RWPE2 (cell line): ENCODE measurements at regions not wholly inside any gene's neighbourhood (a gene's known extent, or its start where the extent isn't known, plus 50 kb on each side); places are given as distances from the start of the nearest gene placed in this dataset.
A peak's percentile ranks its signal among the peaks of the same experiment; 100 is the strongest.

Experiments used
- ATAC-seq: fragments of 200-7000 bp; cut with Tn5 transposase; 3 replicates; pipeline ENCODE4 v1.9.1; 2021; ENCODE audit warnings: low read depth
- DNase-seq: peaks from one replicate; pipeline ENCODE4 v3.0.0-alpha.2; 2020; ENCODE audit warnings: low spot score
- H3K27ac ChIP-seq: fragments of 450-650 bp; 2 replicates; pipeline ENCODE4 v1.5.1; 2017; ENCODE audit warnings: mild to moderate bottlenecking; ENCODE audit not compliant: poor library complexity, severe bottlenecking
- H3K27me3 ChIP-seq: fragments of 250-450 bp; sonication (Bioruptor Pico); 2 replicates; pipeline ENCODE4 v1.5.1; 2021; ENCODE audit warnings: mild to moderate bottlenecking, moderate library complexity; ENCODE audit not compliant: insufficient read depth, poor library complexity, severe bottlenecking
- H3K36me3 ChIP-seq: fragments of 250-450 bp; sonication (Bioruptor Pico); 2 replicates; pipeline ENCODE4 v1.5.1; 2020; ENCODE audit warnings: low read depth, mild to moderate bottlenecking, moderate library complexity
- H3K4me1 ChIP-seq: fragments of 250-450 bp; sonication (Bioruptor Pico); 2 replicates; pipeline ENCODE4 v1.5.1; 2021; ENCODE audit warnings: mild to moderate bottlenecking, moderate library complexity; ENCODE audit not compliant: insufficient read depth, poor library complexity, severe bottlenecking
- H3K4me3 ChIP-seq: fragments of 250-450 bp; sonication (Bioruptor Pico); 2 replicates; pipeline ENCODE4 v1.5.1; 2021; ENCODE audit warnings: mild to moderate bottlenecking, moderate library complexity; ENCODE audit not compliant: severe bottlenecking
- H3K9me3 ChIP-seq: fragments of 250-450 bp; sonication (Bioruptor Pico); 2 replicates; pipeline ENCODE4 v1.5.1; 2021; ENCODE audit warnings: mild to moderate bottlenecking, moderate library complexity; ENCODE audit not compliant: severe bottlenecking
- CTCF ChIP-seq: fragments of 450-650 bp; IDR thresholded peaks from one replicate; pipeline ENCODE4 v1.5.1; 2017; ENCODE audit warnings: mild to moderate bottlenecking, moderate library complexity; ENCODE audit not compliant: poor library complexity, severe bottlenecking

- Histone ChIP-seq H3K27me3 (no peaks in the 10 kb centered on the region), H3K9me3 (no peaks in the 10 kb centered on the region), H3K4me3 (no peak overlapping the region), H3K36me3 (no peaks in the 10 kb centered on the region), H3K4me1 (no peaks in the 10 kb centered on the region), H3K27ac (no peak overlapping the region)
- ATAC-seq (no peak), DNase-seq (no peak)
- TF ChIP-seq CTCF, result no peak
These were observed 237.9 kb downstream of the NFKBIZ start for GRCh38 chr3:102087236-102087635.

GRCh38 chr3:102089239-102089638 lies 239.9 kb downstream of the NFKBIZ start:
- no peak for DNase-seq
- TF ChIP-seq CTCF, result no peak
- Histone ChIP-seq H3K4me1 (no peaks in the 10 kb centered on the region), H3K4me3 (no peak overlapping the region), H3K36me3 (no peaks in the 10 kb centered on the region), H3K9me3 (no peaks in the 10 kb centered on the region), H3K27me3 (no peaks in the 10 kb centered on the region), H3K27ac (no peak overlapping the region)
- no peak for ATAC-seq

DNA sequence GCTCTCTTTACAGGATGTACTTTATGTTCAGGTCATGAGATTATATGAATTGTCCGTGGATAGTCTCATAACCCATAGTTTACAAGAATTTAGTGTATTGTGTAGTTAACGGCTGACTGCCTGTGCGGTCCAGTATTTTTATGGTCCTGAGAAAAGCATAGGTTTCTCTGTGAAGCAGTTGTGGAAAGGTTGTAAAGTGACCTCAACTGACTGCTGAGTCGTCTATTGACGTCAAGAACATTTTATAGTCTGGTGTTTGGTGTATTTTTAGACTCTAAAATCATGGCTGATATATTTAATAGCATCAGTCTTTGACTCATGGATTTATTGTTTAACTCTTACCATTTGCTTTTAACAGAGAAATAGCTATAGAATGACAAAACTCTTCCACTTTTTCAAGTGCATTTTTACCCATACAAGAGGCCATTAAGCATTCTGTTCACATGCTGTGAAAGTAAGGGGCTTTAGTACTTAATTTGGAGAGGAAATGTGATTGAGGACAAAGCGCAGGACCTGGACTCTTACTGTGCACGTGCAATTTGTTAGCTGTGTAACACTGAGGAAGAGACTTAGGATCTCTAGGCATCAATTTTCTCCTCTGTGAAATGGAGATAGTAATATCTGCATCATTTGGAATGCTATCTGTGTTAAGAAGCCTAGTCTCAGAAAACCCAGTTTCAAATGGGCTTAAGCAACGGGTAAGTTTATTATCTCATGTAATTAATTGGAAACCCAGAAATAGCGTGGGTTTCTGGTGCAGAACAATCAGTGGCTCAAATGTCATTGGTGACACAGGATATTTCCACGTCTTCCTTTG lies 240.8 kb downstream of the NFKBIZ start:
- Histone ChIP-seq H3K36me3 (no peaks in the 10 kb centered on the region), H3K27ac (peak overlapping the region; percentile 13), H3K4me3 (no peak overlapping the region), H3K4me1 (no peaks in the 10 kb centered on the region), H3K27me3 (no peaks in the 10 kb centered on the region), H3K9me3 (no peaks in the 10 kb centered on the region)
- ATAC-seq (peak; percentile 68), DNase-seq (no peak)
- no peak for TF ChIP-seq CTCF

DNA sequence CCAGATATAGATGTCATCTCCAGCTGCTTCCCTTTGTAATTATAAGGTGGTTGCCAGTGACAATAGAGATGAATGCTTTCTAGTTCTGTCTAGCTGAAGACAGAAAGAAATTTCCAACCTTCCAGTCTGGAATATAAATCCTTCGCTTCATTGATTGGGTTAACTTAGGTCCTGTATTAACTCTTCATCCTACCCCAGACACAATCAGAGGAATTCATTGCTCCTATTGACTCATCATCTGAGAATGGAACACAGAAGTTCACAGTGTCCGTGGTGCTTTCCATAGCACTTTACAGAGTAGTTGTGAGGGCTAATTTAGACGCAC lies 241.4 kb downstream of the NFKBIZ start:
- no peaks in the 10 kb centered on the region for H3K36me3 ChIP-seq
- no peaks in the 10 kb centered on the region for H3K9me3 ChIP-seq
- peak overlapping the region; percentile 13 for H3K27ac ChIP-seq
- DNase-seq, result no peak
- no peak for TF ChIP-seq CTCF
- no peak for ATAC-seq
- H3K4me1 ChIP-seq, result no peaks in the 10 kb centered on the region
- no peak overlapping the region for H3K4me3 ChIP-seq
- H3K27me3 ChIP-seq, result no peaks in the 10 kb centered on the region

DNA sequence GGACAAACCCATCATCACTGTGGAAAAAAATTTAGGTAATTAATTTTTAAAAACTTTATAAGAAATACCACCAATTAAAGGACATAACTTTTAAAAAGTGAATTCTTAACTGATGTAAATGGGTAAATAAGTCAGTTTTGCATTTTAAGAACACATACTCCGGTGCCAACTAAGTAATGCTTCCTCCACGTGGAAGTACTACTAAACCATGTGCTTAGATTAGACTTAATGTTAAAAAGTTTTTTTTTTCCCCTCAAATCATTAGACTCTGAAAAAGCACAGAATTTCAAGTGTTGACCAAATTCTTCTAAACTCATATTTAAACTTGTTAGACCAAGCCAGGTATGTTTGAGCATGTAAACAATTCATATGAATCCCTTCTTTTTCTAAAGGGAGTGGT lies 242.0 kb downstream of the NFKBIZ start:
- Histone ChIP-seq H3K27me3 (no peaks in the 10 kb centered on the region), H3K27ac (no peak overlapping the region), H3K9me3 (no peaks in the 10 kb centered on the region), H3K4me1 (no peaks in the 10 kb centered on the region), H3K4me3 (no peak overlapping the region), H3K36me3 (no peaks in the 10 kb centered on the region)
- no peak for ATAC-seq
- no peak for TF ChIP-seq CTCF
- no peak for DNase-seq
